HK-2 (cell line): ENCODE measurements at regions not wholly inside any gene's neighbourhood (a gene's known extent, or its start where the extent isn't known, plus 50 kb on each side); places are given as distances from the start of the nearest gene placed in this dataset.

Experiments used
- DNase-seq: peaks from one replicate; pipeline ENCODE4 v3.0.0-alpha.2; 2018; ENCODE audit not compliant: unreplicated experiment

GRCh38 chr14:26395726-26396125 lies 202.1 kb downstream of the NOVA1 start:
- no peak for DNase-seq

DNA sequence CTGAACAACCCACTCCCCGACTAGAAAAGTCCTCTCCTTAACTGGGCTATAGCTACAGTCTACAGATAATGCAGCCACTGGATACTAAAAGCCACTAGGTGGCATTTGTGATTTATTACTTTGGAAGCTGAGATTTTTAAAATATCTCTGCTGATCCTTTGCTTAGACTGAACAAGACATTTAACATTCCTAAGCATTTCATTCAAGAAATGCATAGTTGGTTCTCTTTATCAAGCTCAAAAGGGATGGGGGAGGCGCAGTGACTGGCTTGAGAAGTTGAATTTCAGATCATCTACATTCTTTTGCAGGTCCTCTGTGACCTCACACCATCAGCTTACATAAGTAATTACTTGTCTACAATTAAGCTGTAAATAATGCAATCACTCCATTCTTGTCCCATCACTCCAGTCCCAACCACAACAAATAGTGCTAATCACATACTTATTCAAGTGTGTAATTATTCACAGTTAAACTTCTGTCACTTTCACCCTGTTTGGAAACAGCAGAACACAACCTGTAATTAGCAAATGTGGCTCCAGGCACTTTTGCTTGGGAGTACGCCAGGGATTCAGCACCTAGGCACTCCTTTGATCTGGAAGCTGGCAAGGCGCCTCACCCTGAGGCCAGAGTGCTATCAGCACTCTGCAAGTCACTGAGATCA lies 203.6 kb downstream of the NOVA1 start:
- DNase-seq = no peak

- no peak for DNase-seq
These were observed 205.3 kb downstream of the NOVA1 start for GRCh38 chr14:26392498-26392897.

DNA sequence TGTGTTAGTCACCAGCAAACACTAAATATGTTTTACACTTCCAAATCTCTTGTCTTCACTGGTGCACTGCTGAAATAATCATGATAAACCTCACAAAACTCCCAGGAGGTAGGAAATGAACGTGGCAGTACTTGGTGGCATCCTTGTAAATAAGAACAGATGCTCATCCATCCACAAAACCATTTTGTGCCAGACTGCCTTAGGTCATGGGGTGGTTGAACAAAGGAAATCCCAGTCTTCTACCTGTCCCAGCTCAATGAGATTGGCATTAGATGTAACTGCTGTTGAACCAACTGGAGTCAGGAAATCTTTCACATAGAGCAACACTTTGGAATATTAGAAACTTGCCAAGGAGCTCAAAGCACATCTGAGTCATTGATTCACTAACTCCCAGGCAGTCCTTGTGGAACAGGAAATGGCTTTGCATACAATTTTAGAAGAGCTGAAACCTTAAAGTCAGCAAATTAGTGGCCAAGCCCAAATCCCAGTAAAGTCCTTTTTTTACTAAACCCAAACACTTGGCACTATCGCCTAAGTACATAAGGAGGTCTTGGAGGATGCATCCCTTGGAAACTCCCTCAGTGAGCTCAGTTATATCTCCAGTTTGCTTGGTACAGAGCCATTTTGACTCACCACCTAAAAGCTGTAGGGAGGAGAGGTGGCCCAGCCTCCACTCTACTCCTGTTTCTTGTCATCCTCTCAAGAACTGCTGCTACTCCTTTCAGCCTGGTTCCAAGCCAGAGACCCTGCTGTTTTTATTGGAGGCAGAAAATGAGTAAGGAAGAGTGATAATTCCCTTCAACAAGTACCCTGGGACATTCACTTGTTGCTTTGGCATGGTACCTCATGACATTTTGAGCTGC lies 208.0 kb downstream of the NOVA1 start:
- DNase-seq = no peak

DNA sequence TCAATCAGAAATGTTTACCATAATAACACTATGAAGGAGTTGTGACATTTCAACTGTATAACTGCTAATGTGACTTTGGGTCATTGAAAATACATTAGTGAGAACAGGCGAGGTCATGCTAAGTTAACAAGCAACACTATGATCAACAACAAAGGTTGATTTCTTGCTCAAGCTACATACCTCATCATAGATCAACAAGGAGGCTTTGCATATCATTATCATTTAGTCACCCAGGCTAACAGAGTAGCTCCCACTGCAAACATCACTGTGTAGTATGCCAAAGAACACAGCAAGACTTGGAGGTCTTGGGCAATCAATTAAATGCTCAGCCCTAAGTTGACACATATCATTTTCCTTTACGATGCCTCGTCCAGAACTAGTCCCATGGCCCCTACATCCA lies 212.5 kb downstream of the NOVA1 start:
- DNase-seq = no peak

GRCh38 chr14:26382901-26383685 lies 214.7 kb downstream of the NOVA1 start:
- DNase-seq = no peak

- DNase-seq = no peak
These were observed 216.4 kb downstream of the NOVA1 start for GRCh38 chr14:26381405-26381804.

GRCh38 chr14:26380637-26381036 lies 217.2 kb downstream of the NOVA1 start:
- DNase-seq = no peak

GRCh38 chr14:26379951-26380350 lies 217.9 kb downstream of the NOVA1 start:
- DNase-seq = no peak

GRCh38 chr14:26377150-26377549 lies 220.7 kb downstream of the NOVA1 start:
- DNase-seq = no peak

- no peak for DNase-seq
These were observed 227.7 kb downstream of the NOVA1 start for GRCh38 chr14:26370115-26370514.

DNA sequence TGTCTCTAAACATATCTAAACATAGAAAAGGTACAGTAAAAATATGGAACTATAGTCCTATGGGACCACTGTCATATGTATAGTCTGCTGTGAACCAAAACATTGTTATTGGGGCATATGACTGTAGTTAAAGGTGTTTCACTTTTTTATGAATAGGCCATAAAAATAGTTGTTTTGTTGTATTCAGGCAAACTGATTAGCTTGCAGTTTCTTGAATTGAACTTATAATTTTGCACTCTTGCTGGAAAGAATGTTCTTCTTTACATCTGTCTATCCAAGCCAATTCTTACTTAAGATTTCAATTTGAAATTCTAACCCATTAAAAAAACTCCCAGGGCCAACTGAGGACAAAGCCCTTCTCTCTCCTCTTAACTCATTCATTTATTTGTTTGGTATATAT lies 234.1 kb downstream of the NOVA1 start:
- DNase-seq = no peak

DNA sequence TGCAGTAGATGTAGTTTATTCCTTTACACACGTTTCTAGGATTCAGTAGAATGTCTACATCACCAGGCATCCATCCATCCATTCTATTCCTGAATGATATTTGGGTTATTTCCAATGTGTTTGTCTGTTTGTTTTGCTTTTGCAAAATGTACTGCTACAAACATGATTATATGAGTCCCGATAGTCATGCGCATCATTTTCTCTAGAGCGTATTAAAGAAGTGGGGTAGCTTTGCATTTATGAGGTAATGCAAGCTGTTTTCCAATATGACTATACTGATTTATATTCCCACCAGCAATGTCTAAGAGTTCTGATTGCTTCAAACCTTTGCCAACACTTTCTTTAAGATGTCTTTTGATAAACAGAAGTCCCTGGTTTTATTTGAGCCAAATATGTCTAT lies 253.2 kb downstream of the NOVA1 start:
- no peak for DNase-seq

DNA sequence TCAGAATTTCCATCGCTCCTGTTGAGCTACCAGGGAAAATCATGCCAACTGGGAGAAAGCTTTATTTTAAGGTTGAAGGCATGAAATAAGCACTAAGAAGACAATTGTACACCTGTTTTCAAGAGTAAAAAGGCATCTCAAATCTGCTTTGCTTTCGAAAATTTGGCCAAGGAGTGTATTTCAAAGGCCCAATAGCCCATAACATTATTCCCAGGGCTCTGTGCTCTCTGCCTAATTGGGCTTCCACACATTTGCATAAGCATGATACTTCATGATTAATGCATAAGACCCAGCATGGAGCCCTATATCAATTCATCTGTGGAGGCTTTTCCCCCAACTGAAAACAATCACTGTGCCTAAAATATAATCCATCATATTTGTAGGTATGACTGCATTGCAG lies 258.5 kb downstream of the NOVA1 start:
- no peak for DNase-seq

GRCh38 chr14:26338231-26338630 lies 259.6 kb downstream of the NOVA1 start:
- DNase-seq = no peak

DNA sequence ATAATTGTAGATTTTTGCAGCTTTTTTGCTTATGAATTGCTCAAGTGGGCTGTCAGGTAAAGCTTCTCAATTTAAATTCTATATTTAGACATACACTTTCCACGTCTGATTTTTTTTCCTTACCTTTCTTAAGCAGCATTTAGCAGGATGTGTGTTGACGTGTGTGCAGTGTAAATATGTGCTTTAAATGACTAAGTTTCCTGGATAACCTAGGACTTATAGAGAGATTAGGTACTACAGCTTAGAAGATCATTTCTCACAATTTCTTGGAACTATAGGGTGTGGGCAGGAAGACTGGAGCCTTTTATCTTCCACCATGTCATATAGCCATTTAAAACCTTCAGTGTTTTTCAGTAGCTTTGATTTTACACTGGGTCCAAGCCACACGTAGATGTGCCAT lies 263.5 kb downstream of the NOVA1 start:
- DNase-seq = no peak

- DNase-seq = no peak
These were observed 264.9 kb downstream of the NOVA1 start for GRCh38 chr14:26332966-26333365.

DNA sequence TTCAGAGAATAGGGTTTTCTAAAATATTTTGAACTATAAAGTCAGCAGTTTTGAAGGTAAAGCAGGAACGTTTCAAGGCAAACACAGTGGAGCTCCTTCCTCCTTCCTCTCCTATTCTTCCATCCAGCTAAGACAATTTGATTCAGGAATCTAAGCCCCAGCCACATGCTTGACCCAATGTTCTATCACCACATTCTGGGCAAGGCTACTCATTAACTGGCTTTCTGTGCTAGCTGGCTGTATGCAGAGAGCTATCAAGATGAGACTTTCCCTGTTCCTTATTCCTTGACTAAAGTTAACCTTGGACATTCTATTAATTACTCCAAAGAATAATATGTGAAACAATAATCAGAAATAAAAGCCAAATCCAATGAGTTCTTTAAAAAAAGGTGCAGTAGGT lies 266.9 kb downstream of the NOVA1 start:
- peak; percentile 11 for DNase-seq

GRCh38 chr14:26328791-26329190 lies 269.0 kb downstream of the NOVA1 start:
- no peak for DNase-seq

DNA sequence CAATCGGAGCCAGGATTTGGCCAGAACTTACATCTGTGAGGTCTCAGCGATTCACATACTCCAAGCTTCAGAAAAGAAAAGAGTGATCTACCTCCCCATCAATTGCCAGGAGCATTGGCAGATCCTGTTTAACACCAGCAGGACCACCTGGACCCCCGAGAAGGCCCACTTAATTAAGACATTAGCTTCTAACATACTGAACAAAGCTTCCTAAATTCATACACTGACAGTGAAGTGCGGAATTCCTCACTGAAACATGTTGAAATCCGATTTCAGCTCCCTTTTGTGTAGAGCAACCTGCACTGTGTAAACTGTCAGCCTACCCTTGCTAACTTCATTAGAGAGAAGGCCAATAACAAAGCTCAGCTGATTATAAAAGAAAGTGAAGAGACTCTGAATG lies 274.0 kb downstream of the NOVA1 start:
- DNase-seq = no peak

GRCh38 chr14:26320886-26321285 lies 276.9 kb downstream of the NOVA1 start:
- DNase-seq = no peak

GRCh38 chr14:26319139-26319864 lies 278.5 kb downstream of the NOVA1 start:
- DNase-seq = no peak
